Urinary bladder (tissue), 3 donors: ENCODE measurements at regions not wholly inside any gene's neighbourhood (a gene's known extent, or its start where the extent isn't known, plus 50 kb on each side); places are given as distances from the start of the nearest gene placed in this dataset.

Source experiments
- DNase-seq: peaks from one replicate; pipeline ENCODE4 v3.0.0-alpha.2; 2015; ENCODE audit errors: extremely low spot score
- H3K27ac ChIP-seq: one replicate; pipeline ENCODE4 v1.5.1; 2013; ENCODE audit warnings: low read depth, mild to moderate bottlenecking, moderate library complexity
- H3K36me3 ChIP-seq: one replicate; pipeline ENCODE4 v1.6.1; 2013; ENCODE audit warnings: mild to moderate bottlenecking, moderate library complexity; ENCODE audit not compliant: insufficient read depth
- H3K4me1 ChIP-seq: one replicate; pipeline ENCODE4 v1.6.1; 2013; ENCODE audit warnings: mild to moderate bottlenecking, moderate library complexity; ENCODE audit not compliant: insufficient read depth
- H3K4me3 ChIP-seq: one replicate; pipeline ENCODE4 v1.5.1; 2013; ENCODE audit warnings: low read depth, low read length
- WGBS: extraction: QIAGEN DNeasy Blood & Tissue Kit; methylation state at CpG from one replicate; pipeline ENCODE4 v1.1.7; 2013; 5-methylcytosine and 5-hydroxymethylcytosine counted together
- donor health status: healthy with polysubstance abuse.
- donor health status: healthy.

DNA sequence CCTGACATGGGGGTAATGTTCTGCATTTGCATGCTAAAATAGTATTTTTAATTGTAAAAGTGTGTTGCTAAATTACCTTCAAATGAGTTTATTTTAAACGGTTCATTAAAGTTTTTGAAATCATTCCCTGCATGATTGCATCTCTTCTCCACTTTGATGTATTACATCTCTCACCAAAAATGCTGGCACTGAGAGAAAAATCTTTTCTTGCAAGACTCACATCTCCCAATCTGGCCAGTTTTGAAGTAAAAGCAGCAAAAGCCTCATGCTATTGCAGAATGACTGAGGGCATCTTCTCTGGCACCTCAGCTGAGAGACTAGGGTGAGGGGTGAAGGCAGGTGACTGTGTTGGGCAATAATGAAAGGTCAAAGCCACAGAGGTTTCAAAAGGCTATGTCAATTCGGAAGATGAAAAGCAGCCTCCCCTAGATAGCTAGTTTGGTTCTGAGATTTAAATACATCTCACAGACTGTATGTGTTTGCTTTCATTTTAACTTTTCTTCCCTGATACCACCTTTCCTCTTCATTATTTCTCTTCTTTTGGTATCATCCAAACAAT lies 292.2 kb upstream of the RAG2 start:
- no peaks in the 10 kb centered on the region for H3K4me1 ChIP-seq
- no peak for DNase-seq
- H3K27ac ChIP-seq: no peak overlapping the region
- H3K4me3 ChIP-seq: no peak overlapping the region
- no peaks in the 10 kb centered on the region for H3K36me3 ChIP-seq
- 83% methylated on average over 2 of the region's 2 CpGs for WGBS

DNA sequence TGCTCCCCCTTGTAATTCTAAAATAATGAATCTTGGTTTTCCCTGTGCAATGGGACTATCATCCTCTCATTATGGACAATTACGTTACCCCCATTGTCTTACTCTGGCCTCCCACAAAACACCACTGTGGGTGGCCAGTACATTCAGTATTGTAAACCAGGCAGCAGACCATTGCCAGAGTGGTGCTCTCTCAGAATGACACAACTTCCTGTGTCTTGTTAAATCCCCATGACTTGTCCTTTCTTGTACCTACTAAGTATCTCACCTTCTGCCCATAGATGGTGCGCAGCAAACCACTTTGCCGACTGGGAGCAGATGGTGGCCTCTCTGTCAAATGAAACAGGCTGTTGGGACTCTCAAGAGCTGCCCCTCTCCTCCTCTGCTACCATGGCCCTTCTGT lies 287.1 kb upstream of the RAG2 start:
- WGBS: 92% methylated on average over 3 of the region's 3 CpGs
- DNase-seq: no peak
- Histone ChIP-seq H3K4me1 (no peaks in the 10 kb centered on the region), H3K36me3 (no peaks in the 10 kb centered on the region), H3K4me3 (no peak overlapping the region), H3K27ac (no peak overlapping the region)

DNA sequence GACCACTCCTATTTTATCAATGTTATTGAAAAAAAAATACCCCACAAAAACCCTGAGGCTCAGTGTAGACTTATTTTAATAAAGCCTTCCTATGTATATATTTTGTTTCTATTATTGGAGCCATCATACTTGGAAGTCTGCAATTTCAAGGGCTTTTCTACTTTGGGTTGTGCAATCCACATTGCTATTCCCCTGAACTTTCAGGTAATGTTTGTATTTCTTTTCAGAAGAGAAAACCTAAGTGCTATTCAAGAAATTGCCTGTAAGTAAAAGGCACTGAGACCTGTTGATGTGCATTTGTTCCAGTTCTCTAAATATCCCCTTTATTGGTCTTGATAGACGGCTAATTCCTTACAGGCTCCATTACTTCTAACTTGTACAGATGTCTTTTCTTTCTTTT lies 280.7 kb upstream of the RAG2 start:
- H3K4me3 ChIP-seq: no peak overlapping the region
- H3K4me1 ChIP-seq: no peaks in the 10 kb centered on the region
- no peaks in the 10 kb centered on the region for H3K36me3 ChIP-seq
- no peak for DNase-seq
- no peak overlapping the region for H3K27ac ChIP-seq
- WGBS: 90% methylated on average over 1 of the region's 1 CpG

GRCh38 chr11:36877149-36877548 lies 279.1 kb upstream of the RAG2 start:
- no peaks in the 10 kb centered on the region for H3K36me3 ChIP-seq
- no peak for DNase-seq
- H3K4me1 ChIP-seq: no peaks in the 10 kb centered on the region
- no peak overlapping the region for H3K4me3 ChIP-seq
- H3K27ac ChIP-seq: no peak overlapping the region

DNA sequence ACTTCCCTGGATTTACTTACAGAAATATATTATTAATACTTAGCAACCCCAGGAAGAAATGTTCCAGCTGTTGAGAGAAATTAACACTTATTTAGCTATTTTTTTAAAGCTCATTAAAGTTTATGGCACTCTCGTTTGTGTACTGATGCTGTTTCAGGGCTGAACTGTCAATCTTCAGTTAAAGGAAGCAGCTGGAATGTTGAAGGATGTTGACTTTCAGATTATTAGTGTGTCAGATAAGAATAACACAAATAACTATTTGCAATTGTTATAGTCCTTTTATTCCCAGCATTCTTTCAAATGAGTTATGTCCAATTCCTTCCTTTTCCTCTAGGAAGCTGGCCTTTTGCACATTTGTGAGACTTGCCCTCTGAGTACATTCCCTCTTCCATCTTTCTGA lies 278.2 kb upstream of the RAG2 start:
- no peak overlapping the region for H3K27ac ChIP-seq
- 27% methylated on average over 1 of the region's 1 CpG for WGBS
- no peaks in the 10 kb centered on the region for H3K36me3 ChIP-seq
- no peaks in the 10 kb centered on the region for H3K4me1 ChIP-seq
- no peak for DNase-seq
- no peak overlapping the region for H3K4me3 ChIP-seq

DNA sequence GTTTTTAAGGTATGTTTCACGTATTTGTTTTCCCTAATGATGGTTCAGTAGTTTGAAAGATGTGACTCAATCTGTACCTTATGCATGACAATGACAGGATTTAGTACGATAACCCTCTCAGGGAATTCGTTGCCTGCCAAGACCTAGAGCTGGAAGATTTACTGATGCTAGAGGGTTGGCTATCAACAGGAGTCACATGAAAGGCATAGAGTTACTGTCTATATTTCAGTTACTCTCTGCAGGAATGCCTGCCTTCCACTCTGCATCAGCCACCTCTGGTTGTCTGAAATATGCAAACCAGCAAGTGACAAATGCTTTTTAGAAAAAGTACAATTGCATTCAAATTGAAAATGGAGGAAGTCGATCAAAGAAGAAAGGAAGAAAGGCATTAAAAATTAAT lies 276.3 kb upstream of the RAG2 start:
- H3K36me3 ChIP-seq: no peaks in the 10 kb centered on the region
- no peak for DNase-seq
- H3K27ac ChIP-seq: no peak overlapping the region
- no peak overlapping the region for H3K4me3 ChIP-seq
- H3K4me1 ChIP-seq: no peaks in the 10 kb centered on the region
- WGBS: 50% methylated on average over 4 of the region's 4 CpGs

DNA sequence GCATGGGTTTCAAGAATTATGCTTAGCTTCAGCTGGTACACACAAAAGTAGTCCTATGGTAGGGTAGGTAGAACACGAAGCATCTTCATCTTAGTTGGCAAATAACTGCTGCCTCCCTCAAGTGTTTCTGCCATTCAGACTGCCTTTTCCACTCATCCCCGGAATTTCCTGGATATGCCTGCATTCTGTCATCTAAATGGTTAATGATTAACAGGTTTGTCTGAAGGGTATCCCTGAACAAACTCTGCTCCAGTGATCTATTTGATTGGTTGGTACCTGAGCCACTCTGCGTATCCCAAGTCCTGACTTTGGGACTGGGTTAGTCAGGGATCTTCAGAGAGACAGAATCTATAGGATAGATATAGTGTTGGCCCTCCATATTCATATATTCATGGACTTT lies 272.3 kb upstream of the RAG2 start:
- no peak overlapping the region for H3K4me3 ChIP-seq
- DNase-seq: no peak
- no peaks in the 10 kb centered on the region for H3K36me3 ChIP-seq
- H3K4me1 ChIP-seq: no peaks in the 10 kb centered on the region
- no peak overlapping the region for H3K27ac ChIP-seq
- WGBS: 89% methylated on average over 3 of the region's 3 CpGs

- no peak overlapping the region for H3K4me3 ChIP-seq
- DNase-seq: no peak
- no peak overlapping the region for H3K27ac ChIP-seq
- WGBS: 90% methylated on average over 5 of the region's 5 CpGs
- no peaks in the 10 kb centered on the region for H3K4me1 ChIP-seq
- no peaks in the 10 kb centered on the region for H3K36me3 ChIP-seq
Measured at GRCh38 chr11:36868380-36868779, 270.3 kb upstream of the RAG2 start.

DNA sequence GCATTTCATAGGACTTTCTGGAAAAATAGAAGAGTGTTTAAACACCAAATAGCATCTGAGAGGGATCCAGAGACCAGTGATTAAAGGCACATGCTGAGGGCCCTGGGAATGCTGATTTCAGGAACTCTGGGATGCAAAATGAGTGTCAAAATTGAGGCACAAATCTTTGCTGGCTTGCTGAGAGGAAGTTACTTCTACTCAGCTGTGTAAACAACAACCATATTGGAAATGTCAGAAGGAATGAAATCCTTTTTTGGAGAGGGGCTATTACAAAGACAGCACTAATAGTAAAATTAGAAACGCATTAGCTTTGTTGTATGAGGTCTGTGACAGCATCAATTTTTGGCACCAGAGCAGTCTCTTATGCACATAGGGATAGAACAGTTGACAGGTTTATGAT lies 267.8 kb upstream of the RAG2 start:
- no peak for DNase-seq
- no peak overlapping the region for H3K27ac ChIP-seq
- H3K4me1 ChIP-seq: no peaks in the 10 kb centered on the region
- H3K4me3 ChIP-seq: no peak overlapping the region
- no peaks in the 10 kb centered on the region for H3K36me3 ChIP-seq
- WGBS: 29% methylated on average over 1 of the region's 1 CpG

- Histone ChIP-seq H3K36me3 (no peaks in the 10 kb centered on the region), H3K4me1 (no peaks in the 10 kb centered on the region), H3K4me3 (no peak overlapping the region), H3K27ac (no peak overlapping the region)
- WGBS: 80% methylated on average over 4 of the region's 4 CpGs
- DNase-seq: no peak
Measured at GRCh38 chr11:36854875-36855274, 256.8 kb upstream of the RAG2 start.

DNA sequence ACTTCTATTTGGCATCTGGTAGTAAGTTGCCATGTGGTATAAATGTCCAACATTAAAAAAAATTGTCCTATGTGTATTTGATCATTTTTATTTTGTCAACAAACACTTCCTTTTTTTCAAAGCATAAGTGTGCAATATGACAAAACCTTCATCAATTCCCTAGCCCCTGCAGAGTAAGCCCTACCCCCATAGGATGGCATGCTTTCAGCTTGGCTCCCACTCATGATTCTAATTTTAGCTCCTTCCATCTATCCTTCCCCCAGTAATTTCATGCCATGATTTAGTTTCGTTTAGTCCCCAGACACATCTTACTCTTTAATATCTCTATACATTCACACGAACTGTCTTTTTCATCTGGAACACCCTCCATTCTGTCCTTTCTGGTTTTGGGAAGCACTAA lies 250.6 kb upstream of the RAG2 start:
- Histone ChIP-seq H3K36me3 (no peaks in the 10 kb centered on the region), H3K4me3 (no peak overlapping the region), H3K27ac (no peak overlapping the region), H3K4me1 (no peaks in the 10 kb centered on the region)
- no peak for DNase-seq
- WGBS: 56% methylated on average over 2 of the region's 2 CpGs

- WGBS: 90% methylated on average over 2 of the region's 2 CpGs
- no peaks in the 10 kb centered on the region for H3K4me1 ChIP-seq
- no peak for DNase-seq
- H3K36me3 ChIP-seq: no peaks in the 10 kb centered on the region
- no peak overlapping the region for H3K27ac ChIP-seq
- no peak overlapping the region for H3K4me3 ChIP-seq
Measured at GRCh38 chr11:36840378-36840777, 242.3 kb upstream of the RAG2 start.

- H3K4me3 ChIP-seq: no peak overlapping the region
- 71% methylated on average over 1 of the region's 1 CpG for WGBS
- H3K4me1 ChIP-seq: no peaks in the 10 kb centered on the region
- no peaks in the 10 kb centered on the region for H3K36me3 ChIP-seq
- H3K27ac ChIP-seq: no peak overlapping the region
- no peak for DNase-seq
Measured at GRCh38 chr11:36837831-36838437, 239.9 kb upstream of the RAG2 start.

- no peak overlapping the region for H3K27ac ChIP-seq
- H3K4me3 ChIP-seq: no peak overlapping the region
- no peaks in the 10 kb centered on the region for H3K4me1 ChIP-seq
- WGBS: 84% methylated on average over 10 of the region's 10 CpGs
- no peak for DNase-seq
- H3K36me3 ChIP-seq: no peaks in the 10 kb centered on the region
Measured at GRCh38 chr11:36825251-36825650, 227.2 kb upstream of the RAG2 start.

- no peak overlapping the region for H3K27ac ChIP-seq
- WGBS: 83% methylated on average over 1 of the region's 1 CpG
Measured at GRCh38 chr11:36824349-36824748, 226.3 kb upstream of the RAG2 start.

More at GRCh38 chr11:36824349-36824748, 226.3 kb upstream of the RAG2 start:
- no peaks in the 10 kb centered on the region for H3K4me1 ChIP-seq
- H3K4me3 ChIP-seq: no peak overlapping the region
- H3K36me3 ChIP-seq: no peaks in the 10 kb centered on the region
- no peak for DNase-seq
